Neural crest cell (in vitro differentiated cells): ENCODE measurements at regions not wholly inside any gene's neighbourhood (a gene's known extent, or its start where the extent isn't known, plus 50 kb on each side); places are given as distances from the start of the nearest gene placed in this dataset.

Source experiments
- DNase-seq: peaks from one replicate; pipeline ENCODE4 v3.0.0; 2021; ENCODE audit warnings: low read depth, mixed read lengths, low spot score
- H3K27ac Mint-ChIP-seq: one replicate; pipeline ENCODE4 v1.8.0; 2021; ENCODE audit warnings: mild to moderate bottlenecking, mixed read lengths; ENCODE audit not compliant: unreplicated experiment
- H3K27me3 Mint-ChIP-seq: 2 replicates; pipeline ENCODE4 v1.8.0; 2021; ENCODE audit warnings: low read depth, mild to moderate bottlenecking, mixed read lengths
- H3K36me3 Mint-ChIP-seq: 2 replicates; pipeline ENCODE4 v1.8.0; 2021; ENCODE audit warnings: low read depth, mild to moderate bottlenecking, mixed read lengths
- H3K4me1 Mint-ChIP-seq: 2 replicates; pipeline ENCODE4 v1.8.0; 2021; ENCODE audit warnings: mixed read lengths
- H3K4me3 Mint-ChIP-seq: one replicate; pipeline ENCODE4 v1.8.0; 2021; ENCODE audit warnings: mild to moderate bottlenecking, mixed read lengths
- H3K9me3 Mint-ChIP-seq: 2 replicates; pipeline ENCODE4 v1.8.0; 2021; ENCODE audit warnings: mixed read lengths
- TF ChIP-seq, protein P1 (sequence below): fragments of 200-600 bp; sonication (generic); conservative IDR thresholded peaks from 2 replicates; pipeline ENCODE4 v1.5.0; 2021; ENCODE audit warnings: antibody characterized with exemption, mild to moderate bottlenecking

DNA sequence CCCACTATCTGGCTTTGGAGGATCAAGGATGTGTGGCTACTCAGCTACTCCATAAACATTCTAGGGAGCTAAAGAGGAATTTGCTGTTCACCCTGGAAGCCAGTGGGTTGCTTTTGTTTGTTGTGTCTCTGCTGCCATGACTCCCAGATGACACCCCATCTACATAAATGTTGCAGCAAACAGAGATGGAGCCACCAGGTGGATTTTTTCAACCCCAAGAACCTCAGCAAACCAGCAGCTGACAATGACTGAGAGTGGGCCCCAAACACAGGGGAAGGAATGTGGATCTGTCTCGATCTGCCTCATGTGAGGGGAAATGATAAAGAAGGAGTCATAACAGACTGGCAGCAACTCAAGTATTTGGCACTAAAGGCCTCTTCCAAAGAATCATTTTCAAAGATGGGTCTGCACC, 132.7 kb upstream of the TNC start:
- Mint-ChIP-seq H3K27me3 (peaks cover 5% of the 10 kb centered on the region), H3K27ac (no peak overlapping the region), H3K4me3 (no peak overlapping the region), H3K9me3 (peaks cover 6% of the 10 kb centered on the region), H3K36me3 (no peaks in the 10 kb centered on the region), H3K4me1 (no peaks in the 10 kb centered on the region)
- TF ChIP-seq, protein P1, sequence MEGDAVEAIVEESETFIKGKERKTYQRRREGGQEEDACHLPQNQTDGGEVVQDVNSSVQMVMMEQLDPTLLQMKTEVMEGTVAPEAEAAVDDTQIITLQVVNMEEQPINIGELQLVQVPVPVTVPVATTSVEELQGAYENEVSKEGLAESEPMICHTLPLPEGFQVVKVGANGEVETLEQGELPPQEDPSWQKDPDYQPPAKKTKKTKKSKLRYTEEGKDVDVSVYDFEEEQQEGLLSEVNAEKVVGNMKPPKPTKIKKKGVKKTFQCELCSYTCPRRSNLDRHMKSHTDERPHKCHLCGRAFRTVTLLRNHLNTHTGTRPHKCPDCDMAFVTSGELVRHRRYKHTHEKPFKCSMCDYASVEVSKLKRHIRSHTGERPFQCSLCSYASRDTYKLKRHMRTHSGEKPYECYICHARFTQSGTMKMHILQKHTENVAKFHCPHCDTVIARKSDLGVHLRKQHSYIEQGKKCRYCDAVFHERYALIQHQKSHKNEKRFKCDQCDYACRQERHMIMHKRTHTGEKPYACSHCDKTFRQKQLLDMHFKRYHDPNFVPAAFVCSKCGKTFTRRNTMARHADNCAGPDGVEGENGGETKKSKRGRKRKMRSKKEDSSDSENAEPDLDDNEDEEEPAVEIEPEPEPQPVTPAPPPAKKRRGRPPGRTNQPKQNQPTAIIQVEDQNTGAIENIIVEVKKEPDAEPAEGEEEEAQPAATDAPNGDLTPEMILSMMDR, result no peak
- DNase-seq, result no peak

DNA sequence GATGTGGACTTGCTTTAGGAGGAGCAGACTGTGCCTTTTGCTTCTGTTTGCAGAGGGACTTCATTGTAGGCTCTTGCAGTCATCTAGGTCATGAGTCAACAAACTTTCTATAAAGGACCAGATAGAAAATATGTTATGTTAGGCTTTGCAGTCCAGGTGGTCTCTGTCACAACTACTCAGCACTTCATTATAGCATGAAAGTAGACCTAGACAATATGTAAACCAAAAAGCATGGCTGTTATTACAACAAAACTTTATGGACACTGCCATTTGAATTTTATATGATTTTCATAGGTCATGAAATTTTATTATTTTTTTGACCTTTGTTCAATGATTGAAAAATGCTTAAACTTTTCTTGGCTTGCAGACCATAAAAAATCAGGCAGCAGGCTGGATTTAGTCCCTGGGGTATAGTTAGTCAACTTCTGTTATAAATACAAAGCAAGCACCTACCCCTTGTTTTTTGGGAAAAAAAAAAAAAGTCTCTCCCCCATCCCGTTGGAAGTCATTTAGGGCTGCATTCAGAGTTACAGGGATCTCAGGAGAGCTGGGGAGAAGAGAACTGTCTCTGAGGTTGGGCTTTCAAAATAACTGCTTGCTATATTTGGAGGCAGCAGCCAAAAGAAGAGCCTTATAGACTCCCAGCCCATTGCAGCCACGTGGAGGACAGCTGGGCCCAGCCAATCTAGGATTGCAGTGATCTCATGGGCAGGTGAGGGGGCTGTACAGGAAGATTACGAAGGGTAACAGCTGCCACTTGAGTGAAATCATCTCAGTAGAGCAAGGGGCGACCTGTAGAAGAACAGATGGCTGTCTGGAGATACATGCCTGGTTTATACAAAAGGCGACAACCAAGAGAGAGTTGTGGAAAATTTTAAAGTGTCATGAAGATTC, 136.6 kb upstream of the TNC start:
- Mint-ChIP-seq H3K4me3 (no peak overlapping the region), H3K9me3 (peaks cover 7% of the 10 kb centered on the region), H3K27me3 (peaks cover 3% of the 10 kb centered on the region), H3K27ac (no peak overlapping the region), H3K36me3 (no peaks in the 10 kb centered on the region), H3K4me1 (no peaks in the 10 kb centered on the region)
- DNase-seq, result no peak
- TF ChIP-seq, protein P1, result no peak

GRCh38 chr9:115261656-115262081, 143.7 kb upstream of the TNC start:
- Mint-ChIP-seq H3K27me3 (peaks cover 9% of the 10 kb centered on the region), H3K4me3 (no peak overlapping the region), H3K36me3 (no peaks in the 10 kb centered on the region), H3K4me1 (no peaks in the 10 kb centered on the region), H3K9me3 (peaks cover 6% of the 10 kb centered on the region), H3K27ac (no peak overlapping the region)
- TF ChIP-seq, protein P1, result no peak
- DNase-seq, result no peak

DNA sequence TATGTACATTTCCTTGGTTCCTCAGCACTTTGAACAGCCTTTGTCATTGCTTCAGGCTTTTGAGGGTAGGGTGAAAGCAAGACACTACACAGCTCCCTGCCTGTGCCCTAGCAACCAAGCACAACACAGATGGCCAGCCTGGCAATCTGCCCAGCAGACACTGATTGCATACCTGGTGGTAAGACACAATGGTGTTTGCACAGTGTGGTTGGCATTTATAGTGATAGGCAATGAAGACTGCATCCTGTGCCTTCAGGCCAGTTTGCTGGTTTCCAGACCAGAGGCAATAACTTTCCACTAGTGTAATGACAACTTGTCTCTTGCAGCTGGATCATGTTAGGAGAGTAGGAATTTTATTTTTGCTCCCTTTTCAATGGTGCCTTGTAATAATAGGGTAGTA, 144.5 kb upstream of the TNC start:
- H3K36me3 Mint-ChIP-seq, result no peaks in the 10 kb centered on the region
- H3K27ac Mint-ChIP-seq, result no peak overlapping the region
- TF ChIP-seq, protein P1, result no peak
- peaks cover 6% of the 10 kb centered on the region for H3K9me3 Mint-ChIP-seq
- no peaks in the 10 kb centered on the region for H3K4me1 Mint-ChIP-seq
- H3K4me3 Mint-ChIP-seq, result no peak overlapping the region
- peaks cover 10% of the 10 kb centered on the region for H3K27me3 Mint-ChIP-seq
- no peak for DNase-seq

DNA sequence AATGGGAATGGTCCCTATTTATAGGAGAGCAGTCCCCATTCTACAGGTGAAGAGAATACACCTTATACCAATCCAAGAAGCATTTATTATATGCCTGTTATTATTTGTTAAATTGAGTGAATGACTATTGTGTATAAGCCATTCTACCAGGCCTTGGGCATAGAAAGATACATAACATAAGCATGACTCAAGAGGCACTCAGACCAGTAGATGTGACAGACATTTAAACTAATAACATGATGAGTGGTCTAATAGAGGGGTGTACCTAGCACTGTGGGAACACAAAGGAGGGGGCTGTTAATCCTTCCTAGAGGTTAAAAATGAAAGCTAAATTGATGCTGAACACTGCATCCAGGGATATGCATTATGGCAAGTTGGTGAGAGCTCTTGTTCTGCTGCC, 145.0 kb upstream of the TNC start:
- TF ChIP-seq, protein P1, result no peak
- Mint-ChIP-seq H3K9me3 (peaks cover 6% of the 10 kb centered on the region), H3K27me3 (peaks cover 12% of the 10 kb centered on the region), H3K27ac (no peak overlapping the region), H3K36me3 (no peaks in the 10 kb centered on the region), H3K4me1 (no peaks in the 10 kb centered on the region), H3K4me3 (no peak overlapping the region)
- no peak for DNase-seq
